Subcutaneous abdominal adipose tissue (tissue), 5 donors: ENCODE measurements at regions not wholly inside any gene's neighbourhood (a gene's known extent, or its start where the extent isn't known, plus 50 kb on each side); places are given as distances from the start of the nearest gene placed in this dataset.

Experiments
- H3K27ac ChIP-seq: one replicate; pipeline ENCODE4 v1.7.0; 2013; ENCODE audit warnings: low read depth, mild to moderate bottlenecking, inconsistent platforms, low read length, moderate library complexity
- H3K27me3 ChIP-seq, 5 donors: one replicate each; pipeline ENCODE4 v1.7.0; 2013; ENCODE audit warnings: low read length in 5 of 5, inconsistent platforms in 1 of 5; ENCODE audit not compliant: control insufficient read depth in 5 of 5, insufficient read depth in 4 of 5
- H3K36me3 ChIP-seq, 5 donors: one replicate each; pipeline ENCODE4 v1.7.0; 2013; ENCODE audit warnings: low read length in 5 of 5; ENCODE audit not compliant: control insufficient read depth in 5 of 5, insufficient read depth in 5 of 5
- H3K4me1 ChIP-seq, 5 donors: one replicate each; pipeline ENCODE4 v1.7.0; 2013; ENCODE audit warnings: low read length in 5 of 5, mild to moderate bottlenecking in 3 of 5, moderate library complexity in 1 of 5; ENCODE audit not compliant: control insufficient read depth in 5 of 5, insufficient read depth in 5 of 5
- H3K4me3 ChIP-seq, 5 donors: one replicate each; pipeline ENCODE4 v1.7.0; 2013; ENCODE audit warnings: low read length in 5 of 5, low read depth in 1 of 5
- H3K9ac ChIP-seq, 5 donors: one replicate each; pipeline ENCODE4 v1.7.0; 2013; ENCODE audit warnings: low read length in 5 of 5, mild to moderate bottlenecking in 4 of 5, moderate library complexity in 3 of 5
- H3K9me3 ChIP-seq, 5 donors: one replicate each; pipeline ENCODE4 v1.7.0; 2013; ENCODE audit warnings: low read length in 5 of 5; ENCODE audit not compliant: control insufficient read depth in 5 of 5
- donor health status: healthy.
- donor health status: healthy.
- donor health status: healthy.
- donor health status: healthy.
- donor health status: healthy.

- no peaks in the 10 kb centered on the region for H3K36me3 ChIP-seq
- H3K9me3 ChIP-seq, result no peaks in the 10 kb centered on the region
- H3K4me1 ChIP-seq, result peaks cover 0 to 7% (median 0%) of the 10 kb centered on the region in 5 donors
- H3K27me3 ChIP-seq, result no peaks in the 10 kb centered on the region
- H3K9ac ChIP-seq, result no peak overlapping the region
- H3K4me3 ChIP-seq, result no peak overlapping the region
- H3K27ac ChIP-seq, result no peak overlapping the region
These were observed 52.9 kb upstream of the DEFB112 start for GRCh38 chr6:50102676-50103075.

GRCh38 chr6:50110587-50110986 lies 60.9 kb upstream of the DEFB112 start:
- no peak overlapping the region for H3K4me3 ChIP-seq
- no peaks in the 10 kb centered on the region for H3K9me3 ChIP-seq
- H3K4me1 ChIP-seq, result peaks cover 0 to 4% (median 0%) of the 10 kb centered on the region in 5 donors
- H3K9ac ChIP-seq, result no peak overlapping the region
- no peaks in the 10 kb centered on the region for H3K27me3 ChIP-seq
- H3K36me3 ChIP-seq, result no peaks in the 10 kb centered on the region
- H3K27ac ChIP-seq, result no peak overlapping the region

GRCh38 chr6:50112981-50113857 lies 63.5 kb upstream of the DEFB112 start:
- H3K4me3 ChIP-seq, result no peak overlapping the region
- H3K9ac ChIP-seq, result no peak overlapping the region
- no peak overlapping the region for H3K27ac ChIP-seq
- H3K27me3 ChIP-seq, result no peaks in the 10 kb centered on the region
- H3K36me3 ChIP-seq, result no peaks in the 10 kb centered on the region
- H3K9me3 ChIP-seq, result no peaks in the 10 kb centered on the region
- peaks cover 0 to 4% (median 0%) of the 10 kb centered on the region in 5 donors for H3K4me1 ChIP-seq

- H3K4me3 ChIP-seq, result no peak overlapping the region
- peaks cover 0 to 4% (median 0%) of the 10 kb centered on the region in 5 donors for H3K4me1 ChIP-seq
- no peak overlapping the region for H3K27ac ChIP-seq
- H3K27me3 ChIP-seq, result no peaks in the 10 kb centered on the region
- no peak overlapping the region for H3K9ac ChIP-seq
- no peaks in the 10 kb centered on the region for H3K36me3 ChIP-seq
- no peaks in the 10 kb centered on the region for H3K9me3 ChIP-seq
These were observed 66.7 kb upstream of the DEFB112 start for GRCh38 chr6:50116390-50116789.

GRCh38 chr6:50116797-50117542 lies 67.2 kb upstream of the DEFB112 start:
- Histone ChIP-seq H3K27ac (no peak overlapping the region), H3K4me1 (peaks cover 0 to 4% (median 0%) of the 10 kb centered on the region in 5 donors), H3K27me3 (no peaks in the 10 kb centered on the region), H3K36me3 (no peaks in the 10 kb centered on the region), H3K4me3 (no peak overlapping the region), H3K9ac (no peak overlapping the region), H3K9me3 (no peaks in the 10 kb centered on the region)

GRCh38 chr6:50120300-50120699 lies 70.6 kb upstream of the DEFB112 start:
- no peaks in the 10 kb centered on the region for H3K27me3 ChIP-seq
- no peaks in the 10 kb centered on the region for H3K4me1 ChIP-seq
- no peaks in the 10 kb centered on the region for H3K9me3 ChIP-seq
- no peak overlapping the region for H3K27ac ChIP-seq
- no peaks in the 10 kb centered on the region for H3K36me3 ChIP-seq
- H3K9ac ChIP-seq, result no peak overlapping the region
- H3K4me3 ChIP-seq, result no peak overlapping the region

- Histone ChIP-seq H3K27me3 (no peaks in the 10 kb centered on the region), H3K27ac (no peak overlapping the region), H3K9ac (no peak overlapping the region), H3K36me3 (no peaks in the 10 kb centered on the region), H3K9me3 (no peaks in the 10 kb centered on the region), H3K4me1 (no peaks in the 10 kb centered on the region), H3K4me3 (no peak overlapping the region)
These were observed 74.0 kb upstream of the DEFB112 start for GRCh38 chr6:50123688-50124087.

- H3K4me3 ChIP-seq, result no peak overlapping the region
- no peak overlapping the region for H3K27ac ChIP-seq
- no peaks in the 10 kb centered on the region for H3K9me3 ChIP-seq
- no peaks in the 10 kb centered on the region for H3K27me3 ChIP-seq
- H3K4me1 ChIP-seq, result no peaks in the 10 kb centered on the region
- no peaks in the 10 kb centered on the region for H3K36me3 ChIP-seq
- H3K9ac ChIP-seq, result no peak overlapping the region
These were observed 74.8 kb upstream of the DEFB112 start for GRCh38 chr6:50124572-50124971.

GRCh38 chr6:50128420-50129005 lies 78.8 kb upstream of the DEFB112 start:
- no peaks in the 10 kb centered on the region for H3K9me3 ChIP-seq
- H3K4me3 ChIP-seq, result no peak overlapping the region
- no peak overlapping the region for H3K9ac ChIP-seq
- no peaks in the 10 kb centered on the region for H3K4me1 ChIP-seq
- no peaks in the 10 kb centered on the region for H3K36me3 ChIP-seq
- no peak overlapping the region for H3K27ac ChIP-seq
- H3K27me3 ChIP-seq, result peaks cover 0 to 4% (median 0%) of the 10 kb centered on the region in 5 donors

DNA sequence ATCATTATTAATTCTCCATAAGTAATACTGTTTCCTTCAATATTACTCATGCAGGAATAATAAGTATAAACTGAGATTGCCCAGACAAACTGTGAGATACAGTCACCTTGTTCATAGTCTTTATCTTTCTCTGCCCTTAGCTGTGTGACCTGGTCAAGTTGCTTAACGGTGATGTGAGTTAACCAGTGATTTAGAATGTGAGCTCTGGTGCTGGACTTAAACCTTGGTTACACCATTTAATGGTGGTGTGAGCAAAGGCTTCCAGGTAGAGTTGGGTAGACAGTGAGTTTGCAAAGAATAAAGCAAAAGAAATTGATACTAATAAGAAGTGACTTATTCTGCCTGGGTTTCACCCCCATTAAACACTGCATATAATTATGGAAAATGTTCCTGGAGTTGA lies 86.2 kb upstream of the DEFB112 start:
- Histone ChIP-seq H3K4me3 (no peak overlapping the region), H3K9me3 (no peaks in the 10 kb centered on the region), H3K27ac (no peak overlapping the region), H3K36me3 (no peaks in the 10 kb centered on the region), H3K9ac (no peak overlapping the region), H3K4me1 (no peaks in the 10 kb centered on the region), H3K27me3 (peaks cover 0 to 4% (median 0%) of the 10 kb centered on the region in 5 donors)
